Heart left ventricle (tissue), 16 donors: ENCODE measurements at regions not wholly inside any gene's neighbourhood (a gene's known extent, or its start where the extent isn't known, plus 50 kb on each side); places are given as distances from the start of the nearest gene placed in this dataset.

ENCODE experiments used
- ATAC-seq, 4 donors: fragments of 200-7000 bp; cut with Tn5 transposase; one replicate each; pipeline ENCODE4 v1.9.1; 2020 to 2022; ENCODE audit warnings: moderate library complexity in 4 of 4, mild to moderate bottlenecking in 3 of 4, moderate number of reproducible peaks in 1 of 4
- DNase-seq, 5 donors: peaks; one replicate each; pipeline ENCODE4 v3.0.0-alpha.2; 2020
- H3K27ac ChIP-seq, 12 donors: fragments of 200-600 bp; sonication (generic) in 4 of 12; one replicate each; pipeline versions ENCODE4 v1.5.0 to v1.8.0; 2016 to 2022; ENCODE audit warnings: mild to moderate bottlenecking in 2 of 12
- H3K27me3 ChIP-seq, 9 donors: fragments of 200-600 bp; sonication (generic) in 2 of 9; one replicate each; pipeline versions ENCODE4 v1.5.1 to v1.8.0; 2016 to 2022; ENCODE audit warnings: mild to moderate bottlenecking in 3 of 9
- H3K36me3 ChIP-seq, 9 donors: fragments of 200-600 bp; sonication (generic) in 2 of 9; one replicate each; pipeline versions ENCODE4 v1.5.0 to v1.8.0; 2018 to 2022; ENCODE audit warnings: mild to moderate bottlenecking in 2 of 9
- H3K4me1 ChIP-seq, 12 donors: fragments of 200-600 bp; sonication (generic) in 4 of 12; one replicate each; pipeline versions ENCODE4 v1.5.0 to v1.8.0; 2016 to 2022; ENCODE audit warnings: mild to moderate bottlenecking in 3 of 12
- H3K4me3 ChIP-seq, 12 donors: fragments of 200-600 bp; sonication (generic) in 4 of 12; one replicate each; pipeline versions ENCODE4 v1.5.0 to v1.8.0; 2017 to 2022; ENCODE audit warnings: mild to moderate bottlenecking in 9 of 12, moderate library complexity in 4 of 12
- H3K9me3 ChIP-seq, 12 donors: fragments of 200-600 bp; sonication (generic) in 4 of 12; one replicate each; pipeline versions ENCODE4 v1.5.0 to v1.8.0; 2016 to 2022; ENCODE audit warnings: mild to moderate bottlenecking in 1 of 12
- CTCF ChIP-seq, 12 donors: fragments of 200-600 bp; sonication (generic) in 4 of 12; IDR thresholded peaks; one replicate each; pipeline versions ENCODE4 v1.5.0 to v1.8.0; 2018 to 2022; ENCODE audit warnings: antibody characterized with exemption in 12 of 12, mild to moderate bottlenecking in 5 of 12
- POLR2A ChIP-seq, 2 donors: fragments of 450-650 bp; IDR thresholded peaks; one replicate each; pipeline ENCODE4 v1.6.1; 2017; ENCODE audit warnings: antibody characterized with exemption in 2 of 2, mild to moderate bottlenecking in 2 of 2, moderate library complexity in 2 of 2
- WGBS, 4 donors: extraction: QIAGEN DNeasy Blood & Tissue Kit in 2 of 4; methylation state at CpG; one replicate each; pipeline versions ENCODE4 v1.1.5 to v1.1.7; 2013 to 2018; 5-methylcytosine and 5-hydroxymethylcytosine counted together
- intact Hi-C, 10 donors: fragments of 100-400 bp; cut with DNase I; formaldehyde crosslinking; loops; one replicate each; pipeline versions ENCODE4 v1.11.1 to v1.14.2; 2022
- donor health status: ischemic (EF 13 %, LVEDD 7.1; RV severe dilation, severe dysfunction).
- donor health status: healthy with polysubstance abuse.
- donor health status: DM: no; HTN: yes; CAD: no.
- donor health status: DM: no; HTN: no; CAD: no.
- donor health status: ischemic (EF 25% LVEDD 6.9; RV normal size, moderate dysfunction).
- donor health status: ischemic (EF 25% LVEDD 5.7; RV mildly dilated, moderate dysfunction).
- donor health status: healthy.
- donor health status: DM: yes; HTN: yes; CAD: no.
- donor health status: ischemic (EF 35%, LVEDD 5.7; RV mildly dilated, moderate dysfunction).
- donor health status: nonischemic (EF 11% LVEDD 7.7; RV severe dilation, severe dysfunction).
- donor health status: DM: yes; HTN: yes; CAD: no.
- donor health status: PGD.
- donor health status: ischemic (EF 29% LVEDD 5.4; RV normal size, mild dysfunction).
- donor health status: nonischemic (EF 23%, LVEDD 6.1; RV moderate dilation, normal function).

- ATAC-seq, result no peak
- Histone ChIP-seq H3K27ac (no peak overlapping the region), H3K36me3 (no peaks in the 10 kb centered on the region), H3K4me3 (no peak overlapping the region), H3K4me1 (no peaks in the 10 kb centered on the region), H3K9me3 (peaks cover 0 to 3% (median 0%) of the 10 kb centered on the region in 12 donors), H3K27me3 (no peaks in the 10 kb centered on the region)
- intact Hi-C loops, result no loop called here
- WGBS, 4 donors, result 69 to 87% (median 76%) methylated on average over 1 of the region's 1 CpG
- DNase-seq, result no peak
- TF ChIP-seq CTCF (IDR thresholded peaks at IDR 0.05) (no peak), POLR2A (IDR thresholded peaks at IDR 0.05) (no peak)
These were observed 1587.4 kb downstream of the GRIK2 start for GRCh38 chr6:102980951-102981350.

- Histone ChIP-seq H3K9me3 (no peaks in the 10 kb centered on the region), H3K27me3 (no peaks in the 10 kb centered on the region), H3K4me1 (no peaks in the 10 kb centered on the region), H3K4me3 (no peak overlapping the region), H3K27ac (no peak overlapping the region), H3K36me3 (no peaks in the 10 kb centered on the region)
- intact Hi-C loops, result no loop called here
- ATAC-seq (no peak), DNase-seq (no peak)
- TF ChIP-seq CTCF (IDR thresholded peaks at IDR 0.05) (no peak), POLR2A (IDR thresholded peaks at IDR 0.05) (no peak)
These were observed 1568.4 kb downstream of the GRIK2 start for GRCh38 chr6:102961902-102962301.

- no peak for TF ChIP-seq CTCF (IDR thresholded peaks at IDR 0.05)
- Histone ChIP-seq H3K27me3 (no peaks in the 10 kb centered on the region), H3K36me3 (no peaks in the 10 kb centered on the region), H3K27ac (no peak overlapping the region), H3K4me3 (no peak overlapping the region), H3K9me3 (no peaks in the 10 kb centered on the region), H3K4me1 (no peaks in the 10 kb centered on the region)
- DNase-seq, result no peak
- ATAC-seq, result no peak
- 28 to 49% (median 39%) methylated on average over 3 of the region's 3 CpGs for WGBS, 4 donors
- intact Hi-C loops, result no loop called here
These were observed 1557.5 kb downstream of the GRIK2 start for GRCh38 chr6:102950967-102951366.

- no peak for DNase-seq
- Histone ChIP-seq H3K27ac (no peak overlapping the region), H3K27me3 (no peaks in the 10 kb centered on the region), H3K9me3 (no peaks in the 10 kb centered on the region), H3K4me1 (no peaks in the 10 kb centered on the region), H3K4me3 (no peak overlapping the region), H3K36me3 (no peaks in the 10 kb centered on the region)
- intact Hi-C loops, result no loop called here
- 60 to 70% (median 66%) methylated on average over 1 of the region's 1 CpG for WGBS, 4 donors
- no peak for TF ChIP-seq CTCF (IDR thresholded peaks at IDR 0.05)
- TF ChIP-seq POLR2A (IDR thresholded peaks at IDR 0.05), result no peak
- no peak for ATAC-seq
These were observed 1551.0 kb downstream of the GRIK2 start for GRCh38 chr6:102944475-102944874.
